GM19043 (cell line): ENCODE measurements at regions not wholly inside any gene's neighbourhood (a gene's known extent, or its start where the extent isn't known, plus 50 kb on each side); places are given as distances from the start of the nearest gene placed in this dataset.
"Not testable (repeated sequence)": the region's sequence is repeated elsewhere in the genome, so short reads cannot be mapped to it uniquely, and the experiment has no call there.

Source experiments
- ATAC-seq: cut with Tn5 transposase; IDR thresholded peaks from one replicate; pipeline ENCODE4 v1.9.1; 2021; ENCODE audit warnings: low read depth; ENCODE audit not compliant: unreplicated experiment

GRCh38 chr2:8592736-8593135 lies 89.1 kb upstream of the ID2 start:
- ATAC-seq: no peak

GRCh38 chr2:8593243-8593642 lies 88.6 kb upstream of the ID2 start:
- ATAC-seq: no peak

- ATAC-seq: no peak
Measured at GRCh38 chr2:8594731-8595427, 87.0 kb upstream of the ID2 start.

GRCh38 chr2:8595428-8595805 lies 86.4 kb upstream of the ID2 start:
- no peak for ATAC-seq

GRCh38 chr2:8595811-8596600 lies 85.8 kb upstream of the ID2 start:
- no peak for ATAC-seq

GRCh38 chr2:8597094-8597493 lies 84.8 kb upstream of the ID2 start:
- no peak for ATAC-seq

- ATAC-seq: no peak
Measured at GRCh38 chr2:8597559-8598225, 84.2 kb upstream of the ID2 start.

- ATAC-seq: no peak
Measured at GRCh38 chr2:8598295-8599165, 83.3 kb upstream of the ID2 start.

GRCh38 chr2:8599421-8600242 lies 82.2 kb upstream of the ID2 start:
- ATAC-seq: no peak

- ATAC-seq: no peak
Measured at GRCh38 chr2:8600456-8600855, 81.4 kb upstream of the ID2 start.

GRCh38 chr2:8602809-8603208 lies 79.0 kb upstream of the ID2 start:
- peak; percentile 46 for ATAC-seq

- ATAC-seq: not testable (repeated sequence)
Measured at GRCh38 chr2:8603356-8603755, 78.5 kb upstream of the ID2 start.

- ATAC-seq: no peak
Measured at GRCh38 chr2:8604262-8604661, 77.6 kb upstream of the ID2 start.

GRCh38 chr2:8605351-8606065 lies 76.3 kb upstream of the ID2 start:
- ATAC-seq: no peak

GRCh38 chr2:8606226-8606625 lies 75.6 kb upstream of the ID2 start:
- peak; percentile 91 for ATAC-seq

GRCh38 chr2:8606649-8607550 lies 75.0 kb upstream of the ID2 start:
- peak; percentile 11 for ATAC-seq

GRCh38 chr2:8607606-8608005 lies 74.2 kb upstream of the ID2 start:
- ATAC-seq: no peak

- ATAC-seq: no peak
Measured at GRCh38 chr2:8608411-8608954, 73.4 kb upstream of the ID2 start.
